GM12865 (cell line): ENCODE measurements at regions not wholly inside any gene's neighbourhood (a gene's known extent, or its start where the extent isn't known, plus 50 kb on each side); places are given as distances from the start of the nearest gene placed in this dataset.
A peak's percentile ranks its signal among the peaks of the same experiment; 100 is the strongest.

Source experiments
- DNase-seq: peaks from one replicate; pipeline ENCODE4 v3.0.0; 2010; ENCODE audit warnings: low read depth
- H3K4me3 ChIP-seq: 2 replicates; pipeline ENCODE4 v1.5.1; 2011; ENCODE audit warnings: mild to moderate bottlenecking, low read depth, low read length, control low read depth
- TF ChIP-seq, protein P1 (sequence below): IDR thresholded peaks from 2 replicates; pipeline ENCODE4 v1.5.1; 2011; ENCODE audit warnings: low read length, control low read depth, low read depth, inconsistent platforms; ENCODE audit not compliant: insufficient read depth; ENCODE audit errors: missing control alignments

- TF ChIP-seq, protein P1, sequence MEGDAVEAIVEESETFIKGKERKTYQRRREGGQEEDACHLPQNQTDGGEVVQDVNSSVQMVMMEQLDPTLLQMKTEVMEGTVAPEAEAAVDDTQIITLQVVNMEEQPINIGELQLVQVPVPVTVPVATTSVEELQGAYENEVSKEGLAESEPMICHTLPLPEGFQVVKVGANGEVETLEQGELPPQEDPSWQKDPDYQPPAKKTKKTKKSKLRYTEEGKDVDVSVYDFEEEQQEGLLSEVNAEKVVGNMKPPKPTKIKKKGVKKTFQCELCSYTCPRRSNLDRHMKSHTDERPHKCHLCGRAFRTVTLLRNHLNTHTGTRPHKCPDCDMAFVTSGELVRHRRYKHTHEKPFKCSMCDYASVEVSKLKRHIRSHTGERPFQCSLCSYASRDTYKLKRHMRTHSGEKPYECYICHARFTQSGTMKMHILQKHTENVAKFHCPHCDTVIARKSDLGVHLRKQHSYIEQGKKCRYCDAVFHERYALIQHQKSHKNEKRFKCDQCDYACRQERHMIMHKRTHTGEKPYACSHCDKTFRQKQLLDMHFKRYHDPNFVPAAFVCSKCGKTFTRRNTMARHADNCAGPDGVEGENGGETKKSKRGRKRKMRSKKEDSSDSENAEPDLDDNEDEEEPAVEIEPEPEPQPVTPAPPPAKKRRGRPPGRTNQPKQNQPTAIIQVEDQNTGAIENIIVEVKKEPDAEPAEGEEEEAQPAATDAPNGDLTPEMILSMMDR, result no peak
- no peak for DNase-seq
- H3K4me3 ChIP-seq, result no peak overlapping the region
These were observed 239.5 kb upstream of the COL3A1 start for GRCh38 chr2:188734691-188735090.

GRCh38 chr2:188746727-188747126 is 227.4 kb upstream of the COL3A1 start:
- DNase-seq, result no peak
- H3K4me3 ChIP-seq, result no peak overlapping the region
- TF ChIP-seq, protein P1, result no peak

DNA sequence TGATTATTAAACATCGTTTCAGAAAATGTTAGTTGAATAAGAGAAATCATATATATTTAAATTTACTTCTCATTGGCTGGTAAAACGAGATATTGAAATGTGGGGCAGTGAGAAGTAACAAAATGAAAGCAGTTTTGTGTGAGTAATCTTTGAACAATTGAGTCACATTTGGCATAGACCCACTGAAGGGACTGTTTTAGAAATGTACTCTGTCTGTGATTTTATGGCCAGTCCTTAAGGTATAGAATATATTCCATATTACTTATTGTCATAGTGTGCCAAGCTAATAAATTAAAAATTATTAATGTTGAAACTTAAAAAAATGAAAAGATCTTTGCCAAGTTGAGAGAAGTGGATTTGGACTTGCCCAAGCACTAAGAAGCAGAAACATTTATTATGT is 222.4 kb upstream of the COL3A1 start:
- H3K4me3 ChIP-seq, result no peak overlapping the region
- no peak for DNase-seq
- TF ChIP-seq, protein P1, result no peak

DNA sequence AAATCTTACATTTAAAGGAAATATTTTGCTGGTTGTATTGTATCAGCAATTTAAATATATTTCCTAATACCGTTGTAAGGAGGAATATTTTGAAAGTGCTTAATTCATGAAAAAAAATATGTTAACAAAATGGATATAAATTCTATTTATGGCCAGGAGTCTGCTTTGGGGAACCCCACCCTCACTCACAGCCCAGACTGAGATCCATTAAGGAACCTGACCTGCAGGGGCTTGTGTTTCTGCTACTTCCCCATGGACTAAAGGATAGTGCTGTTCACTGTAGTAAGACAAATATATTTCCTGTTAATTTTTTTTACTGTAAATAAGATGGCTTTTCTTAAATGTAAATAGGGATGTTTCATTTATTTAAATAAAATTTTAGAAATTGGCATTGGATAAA is 221.9 kb upstream of the COL3A1 start:
- H3K4me3 ChIP-seq, result no peak overlapping the region
- no peak for DNase-seq
- TF ChIP-seq, protein P1, result no peak

- no peak for DNase-seq
- TF ChIP-seq, protein P1, result no peak
- no peak overlapping the region for H3K4me3 ChIP-seq
These were observed 212.0 kb upstream of the COL3A1 start for GRCh38 chr2:188762151-188762550.

DNA sequence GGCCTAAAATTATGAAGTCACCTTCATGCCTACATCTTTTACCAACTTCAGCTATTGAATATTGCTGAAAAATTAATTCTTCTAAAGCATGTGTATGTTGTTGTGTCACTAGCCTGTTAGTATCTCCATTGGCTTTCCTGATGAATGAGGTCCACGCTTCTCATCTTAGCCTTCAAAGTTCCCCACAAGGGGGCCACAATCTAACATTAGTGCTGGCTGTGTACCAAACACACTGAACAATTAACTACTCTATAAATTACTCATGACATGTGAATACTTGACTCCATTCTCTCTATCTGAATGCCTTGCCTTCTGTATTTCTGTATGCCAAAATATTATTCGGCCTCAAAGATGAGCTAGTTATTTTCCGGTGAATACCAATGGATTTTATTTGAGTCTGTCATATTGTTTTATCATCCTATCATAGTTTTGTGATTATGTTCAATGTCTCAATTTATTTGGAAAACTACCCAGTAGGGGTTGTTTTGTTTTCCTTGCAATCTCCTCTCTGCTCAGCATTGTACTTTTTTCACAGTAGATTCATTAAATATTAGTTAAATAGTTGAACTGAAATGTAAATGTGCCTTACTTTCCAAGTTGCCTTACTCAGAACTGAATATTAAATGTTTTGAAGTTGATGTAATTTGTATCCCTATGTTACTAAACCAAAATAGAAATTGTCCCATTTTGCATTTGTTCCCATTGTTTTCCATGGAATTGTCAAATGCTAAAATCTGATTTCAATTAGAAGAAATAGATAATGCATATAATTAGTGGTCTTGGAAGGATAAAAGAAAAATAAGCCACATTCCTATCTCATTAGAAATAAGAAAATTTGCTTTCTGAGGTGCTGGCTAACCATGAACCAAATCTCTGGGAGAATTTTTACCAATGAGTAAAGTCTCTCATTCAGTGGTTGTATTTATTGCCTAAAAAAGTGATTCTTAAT is 208.4 kb upstream of the COL3A1 start:
- DNase-seq, result peak; percentile 22
- TF ChIP-seq, protein P1, result peak; percentile 20
- H3K4me3 ChIP-seq, result no peak overlapping the region

DNA sequence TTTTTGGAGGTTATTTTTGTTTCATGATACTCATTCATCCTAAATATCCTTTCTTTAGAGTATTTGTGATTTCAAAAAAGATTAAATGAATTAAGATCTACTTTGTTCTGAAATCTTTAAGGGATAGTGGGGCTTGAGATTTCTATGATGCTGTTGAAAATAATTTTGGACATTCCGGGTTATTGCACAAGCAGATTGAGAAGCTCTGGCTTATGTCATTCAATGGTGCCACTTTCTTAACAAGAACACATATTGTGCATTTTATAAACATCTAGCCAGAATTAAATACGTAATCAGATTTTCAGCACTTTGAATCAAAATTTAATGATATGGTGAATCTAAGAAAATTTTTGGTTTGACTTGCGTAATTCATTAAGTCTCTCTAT is 207.7 kb upstream of the COL3A1 start:
- DNase-seq, result no peak
- no peak overlapping the region for H3K4me3 ChIP-seq
- TF ChIP-seq, protein P1, result no peak
